Kidney (tissue), 13 donors: ENCODE measurements at regions not wholly inside any gene's neighbourhood (a gene's known extent, or its start where the extent isn't known, plus 50 kb on each side); places are given as distances from the start of the nearest gene placed in this dataset.

Experiments
- DNase-seq, 5 donors: peaks; one replicate each; pipeline ENCODE4 v3.0.0-alpha.2; 2013 to 2020
- FAIRE-seq: peaks from 2 replicates; lab custom pipeline; 2012; peaks lifted over from hg19 to GRCh38; lab: Jason Lieb, UNC
- H3K27ac ChIP-seq, 2 donors: one replicate each; pipeline ENCODE4 v1.7.0; 2013; ENCODE audit warnings: low read depth in 2 of 2, low read length in 2 of 2, inconsistent platforms in 1 of 2
- H3K27me3 ChIP-seq: one replicate; pipeline ENCODE4 v1.7.1; 2013; ENCODE audit warnings: low read length, inconsistent platforms; ENCODE audit not compliant: control insufficient read depth, insufficient read depth
- H3K36me3 ChIP-seq, 3 donors: one replicate each; pipeline versions ENCODE4 v1.7.0 to v1.7.1; 2013; ENCODE audit warnings: low read length in 3 of 3, control low read depth in 1 of 3, inconsistent platforms in 1 of 3; ENCODE audit not compliant: insufficient read depth in 3 of 3, control insufficient read depth in 2 of 3
- H3K4me1 ChIP-seq, 3 donors: one replicate each; pipeline versions ENCODE4 v1.7.0 to v1.7.1; 2013; ENCODE audit warnings: low read length in 3 of 3, inconsistent platforms in 1 of 3, low read depth in 1 of 3; ENCODE audit not compliant: control insufficient read depth in 2 of 3, insufficient read depth in 2 of 3
- H3K4me3 ChIP-seq, 3 donors: one replicate each; pipeline versions ENCODE4 v1.7.0 to v1.8.1; 2013; ENCODE audit warnings: low read length in 3 of 3, control low read depth in 1 of 3, inconsistent platforms in 1 of 3
- H3K9ac ChIP-seq, 3 donors: one replicate each; pipeline versions ENCODE4 v1.7.0 to v1.7.1; 2013; ENCODE audit warnings: low read length in 3 of 3, control low read depth in 1 of 3, inconsistent platforms in 1 of 3
- H3K9me3 ChIP-seq, 3 donors: one replicate each; pipeline versions ENCODE4 v1.7.0 to v1.7.1; 2013; ENCODE audit warnings: low read length in 3 of 3, control low read depth in 1 of 3, inconsistent platforms in 1 of 3; ENCODE audit not compliant: control insufficient read depth in 2 of 3, insufficient read depth in 1 of 3
- intact Hi-C: fragments of 100-400 bp; cut with DNase I; formaldehyde crosslinking; loops from one replicate; pipeline ENCODE4 v1.11.1; 2022
- TF ChIP-seq, protein P1 (sequence below): IDR thresholded peaks from 3 replicates; pipeline ENCODE4 v1.5.1; 2012; ENCODE audit warnings: mild to moderate bottlenecking, moderate library complexity, borderline replicate concordance; ENCODE audit not compliant: insufficient read depth; ENCODE audit errors: extremely low read depth
- donor health status: control.
- donor health status: control.
- donor health status: control.
- donor health status: control.
- donor health status: control.
- donor health status: DM: yes; HTN: yes; CAD: no.
- donor health status: Normal renal cell carcinoma (clear cell type).

- TF ChIP-seq, protein P1, sequence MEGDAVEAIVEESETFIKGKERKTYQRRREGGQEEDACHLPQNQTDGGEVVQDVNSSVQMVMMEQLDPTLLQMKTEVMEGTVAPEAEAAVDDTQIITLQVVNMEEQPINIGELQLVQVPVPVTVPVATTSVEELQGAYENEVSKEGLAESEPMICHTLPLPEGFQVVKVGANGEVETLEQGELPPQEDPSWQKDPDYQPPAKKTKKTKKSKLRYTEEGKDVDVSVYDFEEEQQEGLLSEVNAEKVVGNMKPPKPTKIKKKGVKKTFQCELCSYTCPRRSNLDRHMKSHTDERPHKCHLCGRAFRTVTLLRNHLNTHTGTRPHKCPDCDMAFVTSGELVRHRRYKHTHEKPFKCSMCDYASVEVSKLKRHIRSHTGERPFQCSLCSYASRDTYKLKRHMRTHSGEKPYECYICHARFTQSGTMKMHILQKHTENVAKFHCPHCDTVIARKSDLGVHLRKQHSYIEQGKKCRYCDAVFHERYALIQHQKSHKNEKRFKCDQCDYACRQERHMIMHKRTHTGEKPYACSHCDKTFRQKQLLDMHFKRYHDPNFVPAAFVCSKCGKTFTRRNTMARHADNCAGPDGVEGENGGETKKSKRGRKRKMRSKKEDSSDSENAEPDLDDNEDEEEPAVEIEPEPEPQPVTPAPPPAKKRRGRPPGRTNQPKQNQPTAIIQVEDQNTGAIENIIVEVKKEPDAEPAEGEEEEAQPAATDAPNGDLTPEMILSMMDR: no peak
- H3K27ac ChIP-seq: no peak overlapping the region
- H3K9me3 ChIP-seq: peaks cover 0 to 3% (median 0%) of the 10 kb centered on the region in 3 donors
- no peak overlapping the region for H3K4me3 ChIP-seq
- no peaks in the 10 kb centered on the region for H3K36me3 ChIP-seq
- H3K4me1 ChIP-seq: no peaks in the 10 kb centered on the region
- no peak overlapping the region for H3K9ac ChIP-seq
- no peak for DNase-seq
- no peaks in the 10 kb centered on the region for H3K27me3 ChIP-seq
- intact Hi-C loops: no loop called here
- no peak for FAIRE-seq
These were observed 492.2 kb upstream of the CCDC196 start for GRCh38 chr14:65993996-65994395.

DNA sequence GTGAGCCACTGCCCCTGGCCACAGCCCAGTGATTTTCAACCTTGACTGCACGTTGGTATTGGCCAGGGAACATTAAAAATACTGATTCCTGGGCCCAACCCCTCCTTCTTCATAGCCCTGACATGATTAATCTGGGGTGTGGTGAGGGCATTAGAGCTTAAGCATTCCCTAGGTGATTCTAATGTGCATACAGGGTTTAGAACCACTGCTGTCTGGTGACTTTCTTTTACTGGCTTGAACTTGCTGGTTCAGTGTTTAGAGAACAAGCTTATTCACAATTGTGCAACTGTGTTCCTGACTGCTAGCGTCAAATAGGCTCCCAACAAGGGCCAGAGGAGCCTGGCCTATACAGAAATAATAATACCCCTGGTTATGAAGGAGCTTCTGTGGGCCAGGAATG lies 488.8 kb upstream of the CCDC196 start:
- H3K36me3 ChIP-seq: no peaks in the 10 kb centered on the region
- intact Hi-C loops: no loop called here
- no peak overlapping the region for H3K4me3 ChIP-seq
- H3K4me1 ChIP-seq: no peaks in the 10 kb centered on the region
- DNase-seq (no peak), FAIRE-seq (no peak)
- H3K27ac ChIP-seq: no peak overlapping the region
- H3K9ac ChIP-seq: no peak overlapping the region
- H3K9me3 ChIP-seq: peaks cover 0 to 3% (median 0%) of the 10 kb centered on the region in 3 donors
- H3K27me3 ChIP-seq: no peaks in the 10 kb centered on the region
- TF ChIP-seq, protein P1: no peak

DNA sequence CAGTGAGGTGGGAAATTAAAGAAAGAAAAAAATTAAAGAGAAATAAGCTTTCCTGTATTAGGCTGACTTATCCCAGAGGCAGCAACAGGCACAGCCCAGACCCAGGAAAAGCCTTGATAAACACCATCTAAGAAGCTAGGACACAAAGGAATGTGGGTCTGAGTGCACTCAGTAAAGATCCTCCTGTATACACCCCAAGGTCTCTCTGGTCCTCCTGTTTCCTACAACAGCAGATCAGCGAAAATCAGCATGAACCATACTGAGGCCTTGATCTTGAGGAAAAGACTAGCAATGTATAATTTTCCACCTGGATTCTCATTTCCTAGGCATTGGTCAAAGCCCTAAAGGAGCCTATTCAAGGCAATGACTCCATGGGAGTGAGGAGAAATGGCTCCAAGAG lies 486.3 kb upstream of the CCDC196 start:
- no peaks in the 10 kb centered on the region for H3K4me1 ChIP-seq
- FAIRE-seq: no peak

GRCh38 chr14:66000766-66001165 lies 485.4 kb upstream of the CCDC196 start:
- TF ChIP-seq, protein P1: no peak
- H3K4me3 ChIP-seq: no peak overlapping the region
- no peak overlapping the region for H3K27ac ChIP-seq
- peaks cover 0 to 8% (median 0%) of the 10 kb centered on the region in 3 donors for H3K9me3 ChIP-seq
- peak in 1 of 5 donors; percentile 37 for DNase-seq
- H3K27me3 ChIP-seq: no peaks in the 10 kb centered on the region
- intact Hi-C loops: no loop called here
- H3K9ac ChIP-seq: no peak overlapping the region
- no peak for FAIRE-seq
- H3K4me1 ChIP-seq: no peaks in the 10 kb centered on the region
- no peaks in the 10 kb centered on the region for H3K36me3 ChIP-seq

More for the DNA sequence above, 486.3 kb upstream of the CCDC196 start:
- intact Hi-C loops: no loop called here
- no peaks in the 10 kb centered on the region for H3K27me3 ChIP-seq
- H3K9me3 ChIP-seq: peaks cover 0 to 3% (median 0%) of the 10 kb centered on the region in 3 donors
- no peaks in the 10 kb centered on the region for H3K36me3 ChIP-seq
- no peak overlapping the region for H3K4me3 ChIP-seq
- no peak overlapping the region for H3K9ac ChIP-seq
- no peak overlapping the region for H3K27ac ChIP-seq
- DNase-seq: no peak
- TF ChIP-seq, protein P1: no peak
